ENCODE measurements at regions not wholly inside any gene's neighbourhood (a gene's known extent, or its start where the extent isn't known, plus 50 kb on each side); places are given as distances from the start of the nearest gene placed in this dataset.
"Not testable (repeated sequence)": the region's sequence is repeated elsewhere in the genome, so short reads cannot be mapped to it uniquely, and the experiment has no call there.

- intact Hi-C loops (cut with DNase I, micrococcal nuclease): no loop called here
- DNase-seq (no peak), ATAC-seq (no peak)
- no peak overlapping the region for H3K4me3 ChIP-seq
- H3K9me3 ChIP-seq: no peaks in the 10 kb centered on the region
- TF ChIP-seq CTCF (IDR thresholded peaks at IDR 0.05): no peak
- H3K36me3 ChIP-seq (ENCODE audit: low read depth): no peaks in the 10 kb centered on the region
- H3K4me1 ChIP-seq (ENCODE audit: low read depth): no peaks in the 10 kb centered on the region
Measured at GRCh38 chr11:38839071-38839470, 2241.0 kb upstream of the RAG2 start.

GRCh38 chr11:38835966-38836365 is 2237.9 kb upstream of the RAG2 start:
- DNase-seq (no peak), ATAC-seq (no peak)
- intact Hi-C loops (cut with DNase I, micrococcal nuclease): no loop called here
- TF ChIP-seq CTCF (IDR thresholded peaks at IDR 0.05): no peak
- H3K36me3 ChIP-seq (ENCODE audit: low read depth): no peaks in the 10 kb centered on the region
- H3K9me3 ChIP-seq: no peaks in the 10 kb centered on the region
- no peaks in the 10 kb centered on the region for H3K4me1 ChIP-seq (ENCODE audit: low read depth)
- H3K4me3 ChIP-seq: no peak overlapping the region

GRCh38 chr11:38824573-38824972 is 2226.5 kb upstream of the RAG2 start:
- intact Hi-C loops (cut with DNase I, micrococcal nuclease): no loop called here
- Histone ChIP-seq H3K9me3 (peaks cover 13% of the 10 kb centered on the region), H3K4me1 (ENCODE audit: low read depth) (no peaks in the 10 kb centered on the region), H3K4me3 (no peak overlapping the region), H3K36me3 (ENCODE audit: low read depth) (no peaks in the 10 kb centered on the region)
- ATAC-seq (no peak), DNase-seq (no peak)
- no peak for TF ChIP-seq CTCF (IDR thresholded peaks at IDR 0.05)

- H3K4me1 ChIP-seq (ENCODE audit: low read depth); H3K4me3 ChIP-seq; H3K36me3 ChIP-seq (ENCODE audit: low read depth); ATAC-seq; DNase-seq; H3K9me3 ChIP-seq; intact Hi-C loops (cut with DNase I, micrococcal nuclease): not testable (repeated sequence)
Measured at GRCh38 chr11:38821786-38822185, 2223.8 kb upstream of the RAG2 start.

- DNase-seq (no peak), ATAC-seq (no peak)
- Histone ChIP-seq H3K4me1 (ENCODE audit: low read depth) (no peaks in the 10 kb centered on the region), H3K36me3 (ENCODE audit: low read depth) (no peaks in the 10 kb centered on the region), H3K9me3 (no peaks in the 10 kb centered on the region), H3K4me3 (no peak overlapping the region)
- no peak for TF ChIP-seq CTCF (IDR thresholded peaks at IDR 0.05)
- intact Hi-C loops (cut with DNase I, micrococcal nuclease): no loop called here
Measured at GRCh38 chr11:38819981-38820380, 2221.9 kb upstream of the RAG2 start.

GRCh38 chr11:38818720-38819119 is 2220.7 kb upstream of the RAG2 start:
- ATAC-seq (no peak), DNase-seq (no peak)
- Histone ChIP-seq H3K4me1 (ENCODE audit: low read depth) (no peaks in the 10 kb centered on the region), H3K36me3 (ENCODE audit: low read depth) (no peaks in the 10 kb centered on the region), H3K9me3 (no peaks in the 10 kb centered on the region), H3K4me3 (no peak overlapping the region)
- TF ChIP-seq CTCF (IDR thresholded peaks at IDR 0.05): no peak
- intact Hi-C loops (cut with DNase I, micrococcal nuclease): no loop called here

All from mucosa of descending colon (tissue), 3 donors.